A673 (cell line): ENCODE measurements at regions not wholly inside any gene's neighbourhood (a gene's known extent, or its start where the extent isn't known, plus 50 kb on each side); places are given as distances from the start of the nearest gene placed in this dataset.

ENCODE experiments used
- CTCF ChIP-seq: fragments of 300-800, 200-600 bp; sonication (generic); conservative IDR thresholded peaks from 2 replicates; pipeline ENCODE4 v1.5.1; 2017; ENCODE audit warnings: low read depth, mild to moderate bottlenecking, antibody characterized with exemption, low read length, moderate library complexity, mixed read lengths
- EZH2 ChIP-seq: fragments of 200-600 bp; sonication (generic); IDR thresholded peaks from 2 replicates; pipeline ENCODE4 v1.6.1; 2017; ENCODE audit warnings: borderline replicate concordance, low read depth, mild to moderate bottlenecking, mixed read lengths, antibody characterized with exemption, low read length; ENCODE audit not compliant: poor library complexity, severe bottlenecking

GRCh38 chr6:85355816-85356215 is 94.1 kb upstream of the NT5E start:
- TF ChIP-seq CTCF (no peak), EZH2 (no peak)
